ENCODE measurements at regions not wholly inside any gene's neighbourhood (a gene's known extent, or its start where the extent isn't known, plus 50 kb on each side); places are given as distances from the start of the nearest gene placed in this dataset.

- TF ChIP-seq ZFX (IDR thresholded peaks at IDR 0.05) (no peak), CTCF (conservative IDR thresholded peaks at IDR 0.05) (no peak)
- H3K27ac ChIP-seq: no peak overlapping the region
Observed at GRCh38 chr2:185645529-185645928, 93.1 kb upstream of the FSIP2 start.

- TF ChIP-seq ZFX (IDR thresholded peaks at IDR 0.05): no peak
- TF ChIP-seq CTCF (conservative IDR thresholded peaks at IDR 0.05): no peak
- no peak overlapping the region for H3K27ac ChIP-seq
Observed at GRCh38 chr2:185658750-185659149, 79.9 kb upstream of the FSIP2 start.

- H3K27ac ChIP-seq: no peak overlapping the region
- no peak for TF ChIP-seq ZFX (IDR thresholded peaks at IDR 0.05)
- TF ChIP-seq CTCF (conservative IDR thresholded peaks at IDR 0.05): no peak
Observed at GRCh38 chr2:185663811-185664210, 74.8 kb upstream of the FSIP2 start.

DNA sequence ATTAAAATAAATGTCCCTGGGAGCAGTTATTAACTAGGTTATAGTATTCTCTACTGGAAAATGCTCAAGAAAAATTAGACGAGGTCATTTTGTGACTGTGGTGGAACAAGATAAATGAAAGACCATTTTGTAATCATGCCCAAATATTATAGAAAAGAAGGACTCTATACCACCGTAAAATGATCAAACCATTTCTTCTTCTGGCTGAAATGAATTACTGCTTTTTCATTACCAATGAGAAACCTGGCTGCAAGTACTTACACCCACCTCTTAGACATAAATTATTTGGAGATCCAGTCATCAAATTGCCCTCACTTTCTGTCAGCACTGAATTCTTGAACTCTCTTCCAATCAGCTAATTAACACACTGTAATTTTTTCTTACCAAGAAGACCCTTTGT, 74.2 kb upstream of the FSIP2 start:
- TF ChIP-seq ZFX (IDR thresholded peaks at IDR 0.05) (no peak), CTCF (conservative IDR thresholded peaks at IDR 0.05) (no peak)
- H3K27ac ChIP-seq: no peak overlapping the region

GRCh38 chr2:185665251-185665814, 73.3 kb upstream of the FSIP2 start:
- no peak overlapping the region for H3K27ac ChIP-seq
- TF ChIP-seq CTCF (conservative IDR thresholded peaks at IDR 0.05) (no peak), ZFX (IDR thresholded peaks at IDR 0.05) (no peak)

GRCh38 chr2:185667452-185667851, 71.2 kb upstream of the FSIP2 start:
- TF ChIP-seq ZFX (IDR thresholded peaks at IDR 0.05) (no peak), CTCF (conservative IDR thresholded peaks at IDR 0.05) (no peak)
- no peak overlapping the region for H3K27ac ChIP-seq

DNA sequence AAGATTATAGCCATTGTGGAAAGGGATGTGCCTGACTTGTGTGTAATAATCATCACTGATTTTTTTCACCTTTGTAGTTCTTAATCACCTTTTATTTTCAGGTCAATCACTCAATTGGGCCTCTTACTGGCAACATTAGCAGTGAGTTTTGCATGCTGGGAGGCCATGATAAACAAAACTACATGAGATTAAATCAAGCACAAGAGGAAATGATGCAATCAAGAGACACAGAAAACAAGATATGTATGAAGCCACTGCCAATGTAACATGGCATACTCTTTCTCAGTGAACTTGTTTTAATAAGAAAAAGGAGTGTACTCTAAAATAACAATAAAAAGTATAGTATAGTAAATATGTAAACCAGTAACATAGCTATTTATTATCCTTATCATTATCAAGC, 69.9 kb upstream of the FSIP2 start:
- H3K27ac ChIP-seq: no peak overlapping the region
- no peak for TF ChIP-seq CTCF (conservative IDR thresholded peaks at IDR 0.05)
- TF ChIP-seq ZFX (IDR thresholded peaks at IDR 0.05): no peak

All from C4-2B (cell line).